GM19372 (cell line): ENCODE measurements at regions not wholly inside any gene's neighbourhood (a gene's known extent, or its start where the extent isn't known, plus 50 kb on each side); places are given as distances from the start of the nearest gene placed in this dataset.
"Not testable (repeated sequence)": the region's sequence is repeated elsewhere in the genome, so short reads cannot be mapped to it uniquely, and the experiment has no call there.

Source experiments
- ATAC-seq: cut with Tn5 transposase; IDR thresholded peaks from one replicate; pipeline ENCODE4 v1.9.1; 2021; ENCODE audit warnings: mild to moderate bottlenecking, low read depth, moderate library complexity; ENCODE audit not compliant: unreplicated experiment

GRCh38 chr5:134471858-134472449 lies 53.5 kb upstream of the JADE2 start:
- not testable (repeated sequence) for ATAC-seq

- no peak for ATAC-seq
Measured at GRCh38 chr5:134468921-134469400, 56.5 kb upstream of the JADE2 start.

- ATAC-seq: no peak
Measured at GRCh38 chr5:134467231-134467630, 55.5 kb upstream of the CDKN2AIPNL start.

- peak; percentile 29 for ATAC-seq
Measured at GRCh38 chr5:134466241-134467069, 54.8 kb upstream of the CDKN2AIPNL start.

GRCh38 chr5:134465816-134466240 lies 54.1 kb upstream of the CDKN2AIPNL start:
- ATAC-seq: peak; percentile 76

DNA sequence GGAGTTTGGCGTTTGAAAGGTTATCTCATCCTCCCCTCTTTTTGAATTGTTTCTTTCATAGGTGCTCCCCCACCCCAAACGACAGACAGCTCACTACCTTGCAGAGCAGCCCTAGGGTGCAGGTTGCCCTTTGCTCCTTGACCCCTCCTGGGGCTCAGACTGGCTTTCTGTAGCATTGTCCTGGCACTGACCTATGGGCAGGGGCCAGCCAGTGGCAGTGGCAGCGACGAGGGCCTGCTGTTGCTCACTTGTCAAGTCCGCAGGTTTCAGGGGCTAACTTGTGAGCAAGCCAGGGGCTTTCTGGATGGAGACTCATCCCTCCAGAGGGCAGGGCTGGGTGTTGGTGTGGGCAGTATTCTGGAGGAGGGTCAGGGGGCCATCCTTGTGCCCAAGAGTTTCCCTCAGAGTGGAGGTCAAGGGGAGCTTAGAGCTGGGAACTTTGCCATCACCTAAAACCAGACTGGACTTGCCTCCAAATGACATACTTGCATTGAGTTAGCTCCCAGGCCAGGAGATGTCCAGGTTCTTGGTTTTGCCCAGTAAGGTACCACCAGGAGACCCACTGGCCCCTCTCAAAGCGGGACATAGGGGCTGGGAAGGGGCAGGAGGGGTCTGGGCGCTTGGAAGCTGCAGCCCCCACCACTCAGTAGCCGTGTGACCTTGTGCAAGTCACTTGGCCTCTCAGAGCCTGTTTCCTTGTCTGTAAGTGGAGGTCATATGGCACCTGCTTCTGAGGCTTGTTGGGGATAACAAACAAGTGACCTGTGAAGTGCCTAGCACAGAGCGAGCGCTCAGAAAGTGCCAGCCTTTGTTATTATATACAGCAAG lies 53.5 kb upstream of the CDKN2AIPNL start:
- peak; percentile 21 for ATAC-seq

DNA sequence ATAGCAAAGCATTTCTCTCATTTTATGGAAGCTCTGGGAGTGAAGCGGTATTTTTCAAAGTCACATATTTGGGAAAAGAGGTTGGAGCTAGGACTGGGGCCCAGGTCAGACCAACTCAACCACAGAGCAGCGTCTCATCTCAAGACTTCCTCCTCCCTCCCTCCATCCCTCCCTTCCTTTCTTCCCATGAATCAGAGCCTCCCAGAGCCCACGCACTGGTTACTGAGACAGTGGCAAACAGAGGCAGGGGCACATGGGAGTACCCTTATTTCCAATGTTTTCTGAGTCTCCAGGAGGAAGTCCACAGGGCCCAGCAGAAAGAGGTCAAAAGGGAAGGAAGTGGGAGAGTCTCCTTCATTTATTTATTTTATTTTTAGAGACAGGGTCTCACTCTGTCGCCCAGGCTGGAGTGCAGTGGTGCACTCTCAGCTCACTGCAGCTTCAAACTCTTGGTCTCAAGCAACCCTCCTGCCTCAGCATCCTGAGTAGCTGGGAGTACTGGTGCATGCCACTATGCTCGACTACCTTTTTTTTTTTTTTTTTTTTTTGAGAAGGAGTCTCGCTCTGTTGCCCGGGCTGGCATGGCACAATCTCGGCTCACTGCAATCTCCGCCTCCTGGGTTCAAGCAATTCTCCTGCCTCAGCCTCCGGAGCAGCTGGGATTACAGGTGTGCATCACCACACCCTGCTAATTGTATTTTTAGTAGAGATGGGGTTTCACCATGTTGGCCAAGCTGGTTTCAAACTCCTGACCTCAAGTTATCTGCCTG lies 52.5 kb upstream of the CDKN2AIPNL start:
- no peak for ATAC-seq

- no peak for ATAC-seq
Measured at GRCh38 chr5:134463176-134463720, 51.6 kb upstream of the CDKN2AIPNL start.

- no peak for ATAC-seq
Measured at GRCh38 chr5:134462761-134463160, 51.1 kb upstream of the CDKN2AIPNL start.

DNA sequence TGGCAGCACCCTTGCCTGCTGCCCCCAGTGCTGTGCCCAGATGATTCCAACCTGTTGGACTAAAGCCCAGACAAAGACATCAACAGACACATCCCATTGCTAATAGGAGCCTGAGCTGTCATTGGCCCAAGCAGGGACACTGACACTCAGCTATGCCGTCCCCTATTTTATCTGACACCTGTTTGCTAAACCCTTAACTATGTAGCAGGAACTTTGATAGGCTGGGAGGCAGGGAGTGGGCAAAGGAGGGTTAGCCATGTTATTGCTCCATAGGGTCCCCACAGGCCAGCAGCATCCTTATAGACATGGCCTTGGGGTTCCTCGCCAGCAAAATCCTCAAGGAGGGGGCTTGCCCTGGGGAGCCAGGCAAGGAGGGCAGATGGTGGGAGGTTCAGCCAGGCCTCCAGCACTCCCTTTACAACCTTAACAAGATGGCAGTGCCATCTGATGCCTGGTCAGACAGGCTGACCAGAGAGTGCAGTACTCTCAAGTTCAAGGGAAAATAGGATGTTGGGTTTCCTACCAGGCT lies 50.4 kb upstream of the CDKN2AIPNL start:
- ATAC-seq: no peak
